HG03280 (cell line): ENCODE measurements at regions not wholly inside any gene's neighbourhood (a gene's known extent, or its start where the extent isn't known, plus 50 kb on each side); places are given as distances from the start of the nearest gene placed in this dataset.

Experiments used
- ATAC-seq: cut with Tn5 transposase; IDR thresholded peaks from one replicate; pipeline ENCODE4 v1.9.1; 2021; ENCODE audit warnings: mild to moderate bottlenecking, moderate library complexity; ENCODE audit not compliant: unreplicated experiment

DNA sequence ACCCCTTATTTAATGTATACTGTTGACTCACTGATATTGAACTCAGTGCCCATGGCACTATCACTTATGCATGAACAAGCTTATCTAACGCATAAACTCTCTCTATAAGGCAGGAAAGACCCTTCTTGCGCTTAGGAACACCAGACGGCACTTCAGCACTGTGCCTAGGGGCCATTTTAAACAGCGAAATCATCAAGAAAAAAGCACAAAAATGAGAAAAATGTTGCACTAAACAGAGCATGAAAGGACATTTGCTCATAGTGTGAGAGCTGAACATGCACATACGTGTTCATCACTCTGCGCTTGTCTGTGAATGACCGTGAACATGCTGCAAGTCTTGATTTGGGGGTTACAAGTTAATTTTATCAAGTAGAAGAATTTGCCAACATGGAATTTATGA, 109.6 kb downstream of the WDR11 start:
- no peak for ATAC-seq

DNA sequence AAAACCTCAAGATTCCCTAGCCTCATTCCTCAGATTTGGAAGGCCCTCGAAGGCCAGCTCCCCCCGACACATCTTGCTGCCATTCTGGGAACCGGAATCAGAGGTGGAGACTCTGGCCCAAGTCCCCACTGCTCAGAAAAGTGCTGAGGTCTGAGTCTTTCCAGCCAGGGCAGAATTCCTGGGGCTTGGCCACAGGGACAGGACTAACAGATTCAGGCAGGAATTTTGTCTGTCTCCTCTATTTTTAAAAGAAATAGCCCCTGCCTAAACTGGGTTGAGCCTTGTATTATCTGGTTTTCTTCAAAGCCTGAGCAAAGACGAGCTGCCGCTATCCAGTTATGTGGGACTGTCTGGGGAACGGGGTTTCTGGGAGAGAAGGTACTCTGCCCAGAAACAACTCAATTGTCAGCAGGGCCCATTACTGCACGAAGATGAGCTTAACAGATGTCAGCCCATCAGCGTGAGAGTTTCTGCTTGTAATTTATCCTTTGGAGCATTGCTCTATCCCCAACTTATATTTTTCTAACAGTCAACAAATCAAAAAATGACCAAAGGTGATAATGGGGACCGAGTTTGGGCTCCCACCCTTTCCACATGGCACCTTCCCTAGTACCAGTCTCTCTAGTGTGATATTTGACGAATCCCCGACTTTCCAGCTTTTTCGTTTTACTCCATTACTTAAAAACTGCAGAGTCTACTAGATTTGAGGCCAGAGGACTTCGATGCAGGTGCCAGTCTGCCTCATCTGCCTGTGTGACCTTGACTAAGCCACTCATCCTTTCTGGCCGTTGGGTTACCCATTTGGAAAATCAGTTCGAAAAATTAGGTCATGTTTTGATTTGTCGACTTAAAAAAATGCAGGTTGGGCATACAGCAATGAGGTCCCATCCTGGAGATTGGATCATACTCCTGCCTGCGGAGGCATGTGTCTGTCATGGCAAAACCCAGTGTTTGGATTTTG, 110.9 kb downstream of the WDR11 start:
- no peak for ATAC-seq

DNA sequence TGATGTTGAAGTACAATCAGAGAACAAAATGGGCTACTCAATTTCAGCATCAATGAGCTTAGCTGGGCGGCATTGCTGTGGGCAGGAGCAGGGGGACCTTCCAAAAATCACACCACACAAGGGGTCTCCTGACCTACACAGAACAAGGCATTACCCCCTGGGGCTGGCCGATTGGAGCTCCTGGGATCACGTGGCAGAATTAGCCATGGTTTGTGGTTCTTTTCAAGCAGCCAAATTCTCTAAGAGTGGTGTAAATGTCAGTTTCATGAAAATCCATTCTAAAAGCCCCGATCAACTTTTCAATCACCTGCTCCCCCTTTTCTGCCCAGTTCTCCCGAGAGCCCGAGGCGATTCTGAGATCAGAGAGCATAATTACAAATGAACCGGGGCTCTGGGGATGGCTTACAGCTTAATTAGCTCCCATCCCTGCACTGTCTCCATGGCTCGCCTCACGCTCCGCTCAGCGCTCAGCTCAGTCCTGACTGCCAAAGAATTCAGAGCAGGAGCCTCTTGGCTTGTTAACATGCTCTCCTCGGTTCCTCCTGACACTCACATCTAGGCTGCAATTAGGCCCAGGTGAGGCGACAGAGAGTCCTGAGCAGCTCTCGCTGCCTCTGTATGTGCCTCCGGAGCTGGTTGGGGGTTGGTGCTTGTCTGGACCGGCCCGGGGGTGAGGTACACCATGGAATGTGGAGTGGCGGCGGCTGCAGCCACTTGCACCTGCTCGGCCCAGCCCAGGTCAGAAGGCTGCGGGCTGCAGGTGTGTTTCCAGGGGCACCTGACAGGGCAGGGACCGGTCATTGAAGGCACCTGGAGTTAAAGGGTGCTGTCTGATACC, 111.8 kb downstream of the WDR11 start:
- no peak for ATAC-seq

DNA sequence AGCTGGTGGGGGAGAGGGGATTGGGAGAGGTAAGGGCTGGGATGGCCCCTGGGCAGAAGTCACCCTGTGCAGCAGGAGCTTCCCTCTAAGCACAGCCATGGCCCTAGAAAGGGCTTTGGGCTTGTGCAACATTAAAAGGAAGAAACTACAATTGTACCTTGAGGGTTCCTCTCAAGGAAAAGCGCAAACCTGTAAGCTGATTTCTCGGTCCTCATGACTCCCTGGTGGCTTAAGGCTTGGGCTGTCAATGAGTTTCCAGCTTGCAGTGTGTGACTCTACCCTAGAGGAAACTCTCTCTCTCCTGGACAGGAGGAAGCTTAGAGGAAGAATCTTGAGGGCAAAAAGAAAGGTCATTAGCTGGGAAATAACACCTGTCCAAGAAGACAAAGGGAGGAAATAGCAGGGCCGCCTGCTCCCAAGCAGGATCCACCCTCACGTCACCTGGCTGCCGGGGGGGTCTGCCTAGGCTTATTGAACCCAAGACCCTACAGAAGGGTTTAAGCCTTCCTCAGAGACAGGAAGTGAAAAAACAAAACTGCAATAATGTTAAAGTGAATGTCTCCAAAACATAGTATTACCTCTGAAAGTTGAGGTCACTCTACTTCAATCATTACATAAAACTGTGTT, 112.5 kb downstream of the WDR11 start:
- ATAC-seq = no peak

DNA sequence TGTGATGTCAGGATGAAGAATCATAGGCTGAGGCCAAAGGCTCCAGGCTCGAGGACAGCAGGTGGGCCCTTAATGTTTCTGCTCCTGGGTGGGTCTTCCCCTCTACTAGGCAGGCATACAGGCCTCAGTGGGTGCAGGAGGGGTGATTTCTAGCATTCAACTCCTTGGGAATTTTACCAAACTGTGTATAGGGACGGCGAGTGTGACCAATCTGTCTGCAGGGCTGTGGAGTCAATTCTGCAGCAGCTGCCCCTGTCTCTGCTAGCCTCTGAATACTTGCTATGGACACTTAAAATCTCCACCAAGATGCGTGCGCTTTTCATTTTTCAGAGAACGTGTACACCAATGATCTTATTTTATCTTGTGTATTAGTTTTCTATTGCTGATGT, 115.5 kb downstream of the WDR11 start:
- no peak for ATAC-seq

DNA sequence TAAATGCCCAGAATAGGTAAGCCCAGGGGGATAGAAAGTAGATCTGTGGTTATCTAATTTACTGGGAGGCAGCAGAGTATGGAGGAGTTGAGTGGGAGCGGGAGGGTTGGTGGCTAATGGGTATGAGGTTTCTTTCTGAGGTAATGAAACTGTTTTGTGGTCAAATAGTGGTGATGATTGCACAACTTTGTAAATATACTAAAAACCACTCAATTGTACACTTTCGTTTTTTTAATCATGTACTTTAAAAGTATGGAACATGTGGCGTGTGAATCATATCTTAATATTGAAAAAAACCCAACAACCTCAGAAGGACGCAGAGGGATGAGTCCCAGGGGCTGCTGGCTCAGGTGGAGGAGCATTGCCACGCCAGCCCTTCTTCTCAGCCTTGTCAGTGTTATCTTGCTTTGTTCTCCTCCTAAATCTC, 118.1 kb downstream of the WDR11 start:
- ATAC-seq = no peak

DNA sequence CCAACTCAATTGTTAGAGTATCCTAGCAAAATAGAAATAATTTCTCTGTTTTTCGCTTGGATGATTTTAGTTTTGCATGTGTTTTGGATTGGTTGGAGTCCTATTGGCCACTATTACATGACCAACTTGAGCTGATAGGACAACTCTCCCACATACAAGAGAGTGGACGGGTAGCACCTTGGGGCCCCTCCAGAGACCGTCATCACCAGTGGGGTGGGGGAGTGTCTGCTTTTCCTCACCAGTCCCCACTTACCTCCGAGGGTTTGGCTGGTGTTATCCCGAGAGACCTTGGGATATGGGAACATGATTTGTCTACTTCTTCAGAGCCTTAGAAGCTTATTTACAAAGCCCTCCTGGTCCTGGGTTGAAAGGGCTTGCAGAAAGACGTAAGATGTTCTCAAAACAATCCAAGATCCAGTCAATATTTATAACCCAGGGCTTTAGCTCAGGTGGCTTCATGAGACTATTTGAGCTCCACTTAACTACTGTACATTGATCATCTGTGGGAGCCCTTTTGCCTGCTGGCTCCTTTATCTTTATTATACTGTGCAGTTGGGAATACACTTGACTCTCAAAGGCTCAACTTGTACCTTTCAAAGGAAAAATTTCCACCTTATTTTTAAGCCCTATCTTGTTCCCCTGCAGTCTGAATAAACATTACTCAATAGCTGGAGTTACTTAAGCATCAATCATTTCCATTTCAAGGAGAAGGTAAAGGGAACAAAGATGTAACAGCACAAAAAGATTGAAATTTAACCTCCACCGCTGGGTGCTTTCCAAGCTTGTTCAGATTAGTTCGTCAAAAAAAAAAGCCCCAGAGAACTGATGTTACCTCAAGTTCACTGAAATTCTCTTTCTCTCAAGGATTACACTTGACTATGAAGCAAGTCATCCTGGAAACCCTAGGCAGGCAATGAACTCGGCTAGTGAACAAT, 119.7 kb downstream of the WDR11 start:
- ATAC-seq = no peak

DNA sequence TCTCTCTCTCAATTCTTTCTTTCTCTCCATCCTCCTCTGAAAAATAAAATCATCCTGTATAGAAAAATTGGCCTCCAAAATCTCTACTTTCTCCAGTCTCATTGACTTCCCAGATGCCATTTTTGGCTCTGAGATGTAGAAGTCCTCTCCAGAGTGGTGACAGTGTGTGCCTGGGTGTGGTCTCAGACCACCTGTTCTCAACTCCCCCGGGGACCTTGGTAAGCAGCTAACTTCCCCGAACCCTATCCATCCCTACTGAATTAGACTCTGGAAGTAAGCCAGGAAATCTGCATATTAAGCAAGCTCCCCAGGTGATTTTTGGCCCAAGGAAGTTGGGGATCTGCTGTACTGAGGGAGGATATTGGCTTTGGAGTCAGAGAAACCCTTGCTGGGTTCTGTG, 120.5 kb downstream of the WDR11 start:
- no peak for ATAC-seq

DNA sequence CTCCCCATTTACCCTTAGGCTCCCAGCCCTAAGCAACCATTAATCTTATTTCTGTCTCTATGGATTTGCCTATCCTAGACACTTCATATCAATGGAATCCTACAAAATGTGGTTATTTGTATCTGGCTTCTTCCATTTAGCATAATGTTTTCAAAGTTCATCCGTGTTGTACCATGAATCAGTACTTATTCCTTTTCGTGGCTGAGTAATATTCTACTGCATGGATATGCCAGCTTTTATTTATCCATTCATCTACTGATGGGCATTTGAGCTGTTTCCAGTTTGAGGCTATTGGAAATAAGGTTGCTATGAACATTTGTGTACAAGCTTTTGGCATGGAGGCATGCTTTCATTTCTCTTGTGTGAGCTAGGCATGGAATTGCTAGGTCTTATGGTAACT, 121.1 kb downstream of the WDR11 start:
- no peak for ATAC-seq

DNA sequence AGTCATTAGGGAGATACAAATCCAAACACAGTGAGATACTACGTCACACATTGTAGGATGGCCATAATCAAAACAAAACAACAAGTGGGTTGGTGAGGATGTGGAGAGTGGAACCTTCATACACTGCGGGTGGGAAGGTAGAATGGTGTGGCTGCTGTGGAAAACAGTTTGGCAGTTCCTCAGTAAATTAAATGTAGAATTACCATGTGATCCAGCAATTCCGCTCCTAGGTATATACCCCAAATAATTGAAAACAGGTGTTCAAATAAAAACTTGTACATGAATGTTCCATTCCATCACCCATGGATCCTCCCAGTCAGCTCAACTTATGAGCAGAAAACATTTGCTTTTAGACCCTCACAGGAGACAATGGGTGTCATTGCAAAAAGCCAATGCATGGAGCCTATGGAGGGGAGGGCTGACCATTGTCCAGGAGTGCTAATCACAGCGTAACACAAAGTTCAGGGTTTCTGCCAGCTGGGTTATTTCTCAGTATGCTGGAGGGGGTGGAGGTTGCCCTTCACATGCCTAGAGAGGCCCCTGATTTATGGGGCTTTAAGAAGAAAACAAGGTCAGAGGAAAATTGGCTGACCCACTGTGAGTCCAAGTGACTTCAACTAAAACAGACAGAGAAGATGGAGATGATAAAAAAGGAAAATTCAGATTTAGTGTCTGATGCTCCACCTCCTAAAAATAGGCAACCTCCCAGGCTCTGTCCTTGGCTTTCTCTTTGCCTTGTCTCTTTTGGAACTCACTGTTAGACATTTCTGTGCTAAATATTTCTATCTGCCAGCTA, 124.1 kb downstream of the WDR11 start:
- no peak for ATAC-seq

DNA sequence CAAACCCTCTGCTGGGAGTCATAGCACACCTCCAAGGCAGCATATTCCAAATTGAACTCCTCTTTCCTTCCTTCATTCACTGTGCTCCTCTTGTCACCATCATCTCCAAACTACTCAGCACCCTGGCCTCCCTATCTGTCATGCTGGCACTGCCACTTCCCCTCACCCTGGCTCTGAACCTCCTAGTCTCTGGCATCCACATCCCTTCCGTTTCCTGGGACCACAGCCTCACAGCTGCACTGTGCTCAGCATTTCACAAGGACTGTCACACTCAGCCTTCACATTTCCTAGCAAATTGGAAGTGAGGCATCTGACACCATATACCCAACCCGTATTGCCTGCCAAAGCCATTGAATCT, 124.7 kb downstream of the WDR11 start:
- no peak for ATAC-seq

DNA sequence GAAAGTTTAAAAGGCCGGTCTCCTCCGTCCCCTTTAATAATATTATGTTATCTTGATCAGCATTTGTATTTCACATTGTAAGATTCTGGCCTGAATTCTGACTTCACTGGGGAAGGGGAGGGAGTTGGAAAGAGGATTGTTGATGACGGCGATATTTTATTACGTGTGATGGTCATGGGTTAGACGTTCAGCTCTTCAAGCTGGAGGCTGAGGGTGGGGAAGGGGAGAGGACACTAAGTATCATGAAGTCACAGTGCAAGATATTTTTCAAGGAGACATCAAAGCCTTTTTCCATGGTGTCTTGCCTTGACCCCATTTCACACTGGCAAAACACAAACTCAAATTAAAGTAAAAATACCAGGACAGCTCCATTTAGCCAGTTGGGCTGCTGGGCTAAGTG, 126.7 kb downstream of the WDR11 start:
- no peak for ATAC-seq

DNA sequence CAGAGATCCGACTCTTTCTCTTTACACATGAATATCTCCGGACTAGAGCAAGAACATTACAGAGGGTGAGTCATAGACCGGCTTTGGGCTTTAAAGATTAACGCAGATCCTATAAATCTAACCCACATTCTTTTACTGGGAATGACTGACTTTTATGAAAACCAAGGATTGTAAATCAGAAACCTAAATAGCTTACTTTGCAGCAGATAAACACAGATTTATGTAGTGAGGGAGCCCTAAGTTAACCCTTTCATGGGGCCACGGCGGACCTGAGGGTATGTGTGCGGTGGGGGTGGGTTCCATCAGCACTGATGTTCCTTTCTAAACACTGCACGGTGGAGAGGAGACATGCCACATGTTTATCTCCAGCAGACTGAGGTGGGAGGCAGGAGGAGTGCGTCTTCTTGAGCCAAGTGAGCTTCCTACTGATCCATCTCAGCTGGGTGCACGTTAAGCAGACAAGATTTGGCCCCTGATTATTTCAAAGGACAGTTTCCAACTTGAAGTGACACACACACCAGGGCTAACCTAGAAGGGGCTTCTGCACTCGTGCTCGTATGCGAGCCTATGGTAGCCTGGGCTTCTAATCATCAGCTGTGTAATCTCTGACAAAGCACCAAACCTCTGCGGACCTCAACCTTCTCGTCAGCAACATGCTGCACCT, 127.6 kb downstream of the WDR11 start:
- no peak for ATAC-seq

DNA sequence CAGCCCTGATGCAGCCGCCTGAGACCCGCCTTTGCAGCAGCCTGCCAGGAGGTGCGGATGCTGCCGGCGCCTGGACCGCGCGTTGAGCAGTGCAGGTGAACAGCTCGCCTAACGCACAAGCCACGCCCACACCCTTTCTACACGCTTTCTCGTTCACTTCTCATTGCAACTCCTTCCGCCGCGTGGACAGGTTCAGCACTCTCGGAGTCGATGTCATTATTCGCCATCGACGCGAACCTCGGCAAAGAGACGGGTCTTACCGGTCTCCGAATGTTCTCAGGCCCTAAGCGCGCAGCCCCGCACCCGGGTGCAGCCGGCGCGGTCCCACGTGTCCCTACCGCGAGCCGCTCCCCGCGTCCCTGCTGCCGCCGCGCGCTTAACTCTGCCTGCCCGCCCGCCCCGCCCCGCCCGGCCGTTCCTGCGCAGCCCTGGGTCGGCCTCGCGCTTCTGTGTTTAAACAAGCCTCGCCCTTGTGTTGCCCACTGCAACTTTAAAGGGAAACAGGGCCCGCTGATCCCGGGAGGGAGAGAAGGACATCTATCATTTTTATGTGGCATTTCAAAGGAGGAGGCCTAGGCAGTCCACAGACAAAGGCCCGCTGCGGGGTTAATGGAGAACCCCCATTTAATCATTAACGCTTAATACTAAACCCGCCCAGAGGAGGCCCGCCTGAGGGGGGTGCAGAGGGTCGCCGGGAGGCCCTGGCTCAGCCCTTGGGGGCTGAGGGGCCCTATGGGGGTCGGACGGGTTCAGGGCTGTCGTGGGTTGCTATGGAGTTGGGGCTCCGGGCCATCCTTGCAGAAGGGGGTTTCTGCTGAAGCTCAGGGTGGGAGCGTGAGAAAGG, 128.5 kb downstream of the WDR11 start:
- no peak for ATAC-seq

DNA sequence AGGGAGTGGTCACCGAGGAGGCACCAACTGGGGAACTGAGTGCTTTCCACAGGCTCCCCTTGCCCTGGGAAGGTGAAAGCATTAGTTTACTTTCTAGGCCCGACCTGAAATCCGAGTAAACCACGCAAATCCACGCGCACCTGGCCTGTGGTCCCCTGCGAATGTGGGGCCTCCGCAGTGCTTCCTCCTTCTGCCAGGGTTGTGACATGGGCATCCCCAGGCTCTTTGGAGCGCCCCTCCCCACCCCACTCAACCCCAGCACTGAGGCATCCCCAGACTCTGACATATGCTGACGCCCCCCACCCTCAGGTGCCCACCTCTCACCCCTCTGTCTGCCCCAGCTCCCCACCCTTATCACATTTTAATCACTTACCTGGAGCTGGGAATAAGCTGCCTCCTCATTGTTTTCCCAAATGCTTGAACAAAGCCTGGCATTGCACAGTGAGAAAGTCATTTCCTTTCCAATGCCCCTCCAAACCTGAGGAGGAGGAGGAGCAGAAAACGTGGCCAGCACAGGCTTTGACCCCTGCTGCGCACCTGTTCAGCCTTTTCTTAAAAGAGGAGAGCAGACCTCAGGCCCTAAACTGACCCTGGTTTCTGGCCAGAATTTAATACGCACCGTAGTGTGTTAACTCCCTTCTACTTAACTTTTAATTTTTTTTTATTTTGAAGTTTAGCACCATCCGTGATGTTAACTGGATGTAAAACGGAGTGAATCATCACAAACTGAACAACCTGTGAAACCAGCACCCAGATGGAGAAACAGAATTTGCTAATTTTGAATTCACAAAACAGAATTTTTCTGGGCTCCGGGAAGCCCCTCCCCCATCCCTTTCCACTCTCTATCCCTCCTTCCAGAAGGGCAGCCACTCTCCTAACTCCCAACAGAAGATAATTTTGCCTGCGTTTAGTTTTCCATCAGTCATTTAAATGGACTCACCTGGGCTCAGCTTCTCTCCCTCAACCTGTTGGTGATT, 129.4 kb downstream of the WDR11 start:
- no peak for ATAC-seq

DNA sequence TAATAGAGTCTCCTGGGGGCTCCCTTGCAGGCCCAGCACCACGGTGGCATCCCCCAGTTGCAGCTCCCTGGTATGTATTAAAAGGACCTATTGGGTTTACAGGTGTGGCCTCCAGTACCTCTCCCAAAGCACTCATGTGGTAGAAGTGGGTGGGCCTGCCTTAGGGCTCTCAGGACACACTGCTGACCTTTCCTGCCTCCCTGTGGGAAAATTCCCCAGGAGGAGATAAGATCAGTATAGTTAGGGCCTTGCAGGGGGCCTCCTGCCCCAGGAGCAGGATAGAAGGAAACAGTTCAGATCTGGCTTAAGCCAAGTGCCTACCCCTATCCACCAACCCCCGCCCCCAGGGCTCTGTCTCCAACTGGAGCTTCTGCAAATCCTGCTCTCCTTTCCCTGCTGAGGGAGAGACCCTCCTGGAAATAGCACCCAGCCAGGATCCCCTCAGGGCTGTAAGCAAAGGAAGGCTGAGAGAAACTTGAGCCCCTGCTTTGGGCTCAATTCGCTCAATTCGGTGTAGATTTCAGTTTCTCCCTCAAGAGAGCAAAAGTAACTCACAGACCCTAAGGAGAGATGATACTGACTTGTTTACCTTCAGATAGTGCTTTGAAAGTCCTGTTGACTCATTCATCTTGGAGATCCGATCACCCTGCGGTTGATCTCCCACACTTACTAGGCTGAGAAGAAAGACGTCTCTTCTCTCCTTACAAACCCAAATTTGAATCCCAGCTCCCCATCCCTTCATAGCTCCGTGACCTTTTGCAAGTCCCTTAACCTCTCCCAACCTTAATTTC, 130.6 kb downstream of the WDR11 start:
- no peak for ATAC-seq
